Activated T-cell treated with anti-CD3 and anti-CD28 coated beads, Interleukin-2, amount 50 U/mL, for 4 hours (primary cell): ENCODE measurements at regions not wholly inside any gene's neighbourhood (a gene's known extent, or its start where the extent isn't known, plus 50 kb on each side); places are given as distances from the start of the nearest gene placed in this dataset.

Experiments used
- ATAC-seq, 2 donors: fragments of 200-7000 bp; cut with Tn5 transposase; one replicate each; pipeline ENCODE4 v1.10.0; 2021
- DNase-seq: peaks from one replicate; pipeline ENCODE4 v3.0.0-alpha.2; 2020
- H3K27me3 Mint-ChIP-seq: one replicate; pipeline ENCODE4 v1.8.0; 2021; ENCODE audit warnings: low read depth, mixed read lengths
- H3K36me3 Mint-ChIP-seq: one replicate; pipeline ENCODE4 v1.8.0; 2022; ENCODE audit warnings: mixed read lengths; ENCODE audit not compliant: insufficient read depth
- H3K4me1 Mint-ChIP-seq: one replicate; pipeline ENCODE4 v1.8.0; 2021; ENCODE audit warnings: low read depth, mixed read lengths
- H3K4me3 Mint-ChIP-seq: one replicate; pipeline ENCODE4 v1.8.0; 2021; ENCODE audit warnings: mild to moderate bottlenecking, moderate library complexity, mixed read lengths
- H3K9me3 Mint-ChIP-seq: one replicate; pipeline ENCODE4 v1.8.0; 2021; ENCODE audit warnings: mixed read lengths

DNA sequence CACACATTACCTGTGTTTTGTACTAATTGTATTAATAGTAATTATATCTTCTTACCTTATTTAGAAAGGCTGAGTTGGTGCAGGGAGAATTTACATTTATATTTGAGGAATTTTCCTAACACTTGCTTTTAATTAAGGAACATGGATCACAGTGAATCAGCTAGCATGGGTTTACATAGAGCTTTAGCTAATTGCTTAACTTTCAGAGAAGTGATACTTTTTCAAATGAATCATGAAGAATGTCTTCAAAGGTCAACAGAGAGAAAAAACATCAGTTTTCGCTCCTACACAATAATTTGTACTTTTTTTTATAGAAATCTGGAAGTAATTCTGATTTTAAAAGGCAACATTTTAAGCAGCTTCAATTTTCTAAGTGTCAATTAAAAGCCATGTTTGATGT is 195.0 kb upstream of the HEY2 start:
- no peak overlapping the region for H3K4me3 Mint-ChIP-seq
- H3K9me3 Mint-ChIP-seq, result no peaks in the 10 kb centered on the region
- DNase-seq (no peak), ATAC-seq (no peak)
- H3K27me3 Mint-ChIP-seq, result no peaks in the 10 kb centered on the region
- H3K4me1 Mint-ChIP-seq, result no peaks in the 10 kb centered on the region
- H3K36me3 Mint-ChIP-seq, result no peaks in the 10 kb centered on the region

DNA sequence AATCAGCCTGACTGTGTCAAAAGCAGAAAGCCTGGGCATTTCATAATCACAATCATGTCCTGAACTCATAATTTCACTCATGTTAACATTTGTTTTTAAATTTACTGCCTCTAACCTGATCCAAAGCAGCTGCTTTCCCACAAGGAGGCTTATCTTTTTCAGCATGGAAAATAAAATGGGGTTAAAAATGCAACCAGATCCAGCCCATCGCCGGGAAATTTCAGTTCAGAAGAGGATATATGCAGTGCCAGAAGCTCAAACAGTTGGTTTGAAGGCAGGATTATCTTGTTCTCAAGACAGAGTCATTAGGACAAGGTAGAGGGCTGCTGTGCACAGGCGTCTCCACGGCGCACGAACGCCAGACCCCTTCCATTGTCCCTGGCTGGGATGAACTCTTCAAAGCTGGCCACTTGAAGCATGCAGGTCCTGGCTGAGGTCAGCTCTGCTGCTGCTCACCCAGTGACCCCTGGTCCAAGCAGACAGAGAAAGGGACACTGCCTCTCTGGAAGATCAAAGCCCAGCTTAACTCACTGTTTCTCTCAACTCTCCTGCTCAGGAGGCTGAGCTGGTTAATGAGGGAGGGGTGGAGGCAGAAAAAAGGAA is 191.1 kb upstream of the HEY2 start:
- Mint-ChIP-seq H3K4me1 (no peaks in the 10 kb centered on the region), H3K27me3 (no peaks in the 10 kb centered on the region), H3K36me3 (no peaks in the 10 kb centered on the region), H3K4me3 (no peak overlapping the region), H3K9me3 (no peaks in the 10 kb centered on the region)
- ATAC-seq (no peak), DNase-seq (no peak)

DNA sequence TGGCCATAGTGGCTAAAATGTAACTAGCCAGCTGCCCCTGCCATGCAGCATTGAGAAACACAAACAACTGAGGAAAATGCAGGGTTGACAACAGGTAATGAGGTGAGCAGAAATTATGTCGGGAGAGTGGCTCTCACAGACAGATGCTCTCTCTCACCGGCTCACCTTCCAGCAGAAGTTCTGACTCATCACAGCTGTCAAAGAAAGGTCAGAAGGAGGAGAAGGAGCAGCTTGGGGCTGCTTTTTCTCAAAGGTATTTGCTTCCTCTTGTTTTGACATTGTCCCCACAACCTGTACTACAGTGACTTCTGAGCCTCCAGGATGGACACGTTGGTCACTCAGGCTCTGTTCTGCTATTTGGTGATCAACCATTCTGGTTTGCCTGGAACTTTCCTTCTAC is 190.5 kb upstream of the HEY2 start:
- no peak for ATAC-seq
- Mint-ChIP-seq H3K36me3 (no peaks in the 10 kb centered on the region), H3K4me1 (no peaks in the 10 kb centered on the region), H3K27me3 (no peaks in the 10 kb centered on the region), H3K9me3 (no peaks in the 10 kb centered on the region), H3K4me3 (no peak overlapping the region)
- no peak for DNase-seq

DNA sequence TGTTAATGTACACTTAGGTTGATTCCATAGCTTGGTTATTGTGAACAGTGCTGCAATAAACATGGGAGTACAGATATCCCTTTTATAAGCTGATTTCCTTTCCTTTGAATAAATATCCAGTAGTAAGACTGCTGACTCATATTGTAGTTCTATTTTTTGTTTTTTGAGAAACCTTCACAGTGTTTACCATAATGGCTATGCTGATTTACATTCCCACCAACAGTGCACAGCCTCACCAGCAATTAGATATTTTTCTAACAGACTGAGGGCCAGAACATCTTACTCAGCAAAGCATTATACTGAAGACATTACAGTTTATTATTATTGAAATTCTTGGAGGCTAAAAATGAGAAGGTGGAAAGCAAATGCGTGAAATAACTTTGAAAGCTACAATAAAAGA is 187.3 kb upstream of the HEY2 start:
- no peaks in the 10 kb centered on the region for H3K36me3 Mint-ChIP-seq
- DNase-seq (no peak), ATAC-seq (no peak)
- H3K4me3 Mint-ChIP-seq, result no peak overlapping the region
- H3K9me3 Mint-ChIP-seq, result no peaks in the 10 kb centered on the region
- peaks cover 9% of the 10 kb centered on the region for H3K27me3 Mint-ChIP-seq
- no peaks in the 10 kb centered on the region for H3K4me1 Mint-ChIP-seq

- Mint-ChIP-seq H3K4me1 (no peaks in the 10 kb centered on the region), H3K27me3 (peaks cover 12% of the 10 kb centered on the region)
Observed at GRCh38 chr6:125564941-125565340, 184.5 kb upstream of the HEY2 start.

GRCh38 chr6:125567407-125567806 is 182.0 kb upstream of the HEY2 start:
- no peaks in the 10 kb centered on the region for H3K9me3 Mint-ChIP-seq
- no peak for ATAC-seq
- H3K36me3 Mint-ChIP-seq, result no peaks in the 10 kb centered on the region
- no peaks in the 10 kb centered on the region for H3K4me1 Mint-ChIP-seq
- DNase-seq, result no peak
- peaks cover 13% of the 10 kb centered on the region for H3K27me3 Mint-ChIP-seq
- H3K4me3 Mint-ChIP-seq, result no peak overlapping the region

More at GRCh38 chr6:125564941-125565340, 184.5 kb upstream of the HEY2 start:
- Mint-ChIP-seq H3K4me3 (no peak overlapping the region), H3K9me3 (no peaks in the 10 kb centered on the region), H3K36me3 (no peaks in the 10 kb centered on the region)
- DNase-seq (no peak), ATAC-seq (no peak)

DNA sequence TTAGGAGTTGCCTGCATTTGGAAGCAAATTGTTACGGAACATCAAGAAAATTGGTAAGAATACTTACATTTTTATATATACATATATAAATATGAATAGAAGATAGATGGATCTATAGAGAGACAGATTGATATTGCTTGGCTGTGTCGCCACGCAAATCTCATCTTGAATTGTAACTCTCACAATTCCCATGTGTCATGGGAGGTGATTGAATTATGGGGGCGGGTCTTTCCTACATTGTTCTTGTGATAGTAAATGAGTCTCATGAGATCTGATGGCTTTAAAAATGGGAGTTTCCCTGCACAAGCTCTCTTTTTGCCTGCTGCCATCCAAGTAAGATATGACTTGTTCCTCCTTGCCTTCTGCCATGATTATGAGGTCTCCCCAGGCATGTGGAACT is 180.8 kb upstream of the HEY2 start:
- no peaks in the 10 kb centered on the region for H3K36me3 Mint-ChIP-seq
- H3K27me3 Mint-ChIP-seq, result peaks cover 13% of the 10 kb centered on the region
- H3K4me1 Mint-ChIP-seq, result no peaks in the 10 kb centered on the region
- DNase-seq, result no peak
- H3K9me3 Mint-ChIP-seq, result no peaks in the 10 kb centered on the region
- H3K4me3 Mint-ChIP-seq, result no peak overlapping the region
- ATAC-seq, result no peak

- ATAC-seq, result no peak
- Mint-ChIP-seq H3K4me1 (no peaks in the 10 kb centered on the region), H3K27me3 (peaks cover 10% of the 10 kb centered on the region), H3K36me3 (no peaks in the 10 kb centered on the region), H3K4me3 (no peak overlapping the region), H3K9me3 (no peaks in the 10 kb centered on the region)
- no peak for DNase-seq
Observed at GRCh38 chr6:125570526-125570925, 178.9 kb upstream of the HEY2 start.

DNA sequence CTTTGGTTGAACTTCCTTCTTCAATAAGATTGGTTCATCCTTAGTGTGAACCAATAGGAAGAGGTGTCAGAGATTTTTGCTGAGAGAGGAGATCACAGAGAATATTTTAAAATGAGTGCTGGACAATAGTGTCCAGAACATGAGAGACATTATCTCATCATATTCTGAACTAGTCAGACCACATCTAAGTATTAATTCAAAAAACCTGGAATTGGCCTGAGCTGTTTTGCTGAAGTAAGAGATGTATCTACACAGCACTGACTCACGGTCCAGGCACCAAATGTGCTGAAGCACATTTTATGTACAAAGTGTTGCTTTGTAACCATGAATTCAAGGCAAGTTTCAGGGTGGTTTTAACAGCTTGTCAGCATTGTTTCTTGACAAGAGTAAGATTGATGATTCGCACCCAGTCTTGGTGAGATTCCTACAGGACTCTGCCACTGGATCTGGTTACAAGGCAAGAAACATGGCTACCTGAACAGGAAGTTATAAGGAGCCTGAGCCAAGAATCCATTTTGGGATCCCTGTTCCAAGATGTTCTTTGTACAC is 178.2 kb upstream of the HEY2 start:
- no peak for ATAC-seq
- H3K4me1 Mint-ChIP-seq, result no peaks in the 10 kb centered on the region
- H3K27me3 Mint-ChIP-seq, result peaks cover 7% of the 10 kb centered on the region
- H3K4me3 Mint-ChIP-seq, result no peak overlapping the region
- no peak for DNase-seq
- H3K36me3 Mint-ChIP-seq, result no peaks in the 10 kb centered on the region
- H3K9me3 Mint-ChIP-seq, result no peaks in the 10 kb centered on the region

GRCh38 chr6:125574604-125575003 is 174.8 kb upstream of the HEY2 start:
- Mint-ChIP-seq H3K9me3 (no peaks in the 10 kb centered on the region), H3K27me3 (peaks cover 12% of the 10 kb centered on the region), H3K36me3 (no peaks in the 10 kb centered on the region), H3K4me3 (no peak overlapping the region), H3K4me1 (no peaks in the 10 kb centered on the region)
- ATAC-seq, result no peak
- DNase-seq, result no peak

GRCh38 chr6:125577124-125577662 is 172.2 kb upstream of the HEY2 start:
- H3K9me3 Mint-ChIP-seq, result no peaks in the 10 kb centered on the region
- ATAC-seq (no peak), DNase-seq (no peak)
- peaks cover 10% of the 10 kb centered on the region for H3K27me3 Mint-ChIP-seq
- H3K4me3 Mint-ChIP-seq, result no peak overlapping the region
- no peaks in the 10 kb centered on the region for H3K4me1 Mint-ChIP-seq
- H3K36me3 Mint-ChIP-seq, result no peaks in the 10 kb centered on the region

GRCh38 chr6:125584468-125584939 is 164.9 kb upstream of the HEY2 start:
- Mint-ChIP-seq H3K27me3 (peaks cover 15% of the 10 kb centered on the region), H3K9me3 (no peaks in the 10 kb centered on the region), H3K4me1 (no peaks in the 10 kb centered on the region), H3K36me3 (no peaks in the 10 kb centered on the region), H3K4me3 (no peak overlapping the region)
- no peak for ATAC-seq
- DNase-seq, result no peak

DNA sequence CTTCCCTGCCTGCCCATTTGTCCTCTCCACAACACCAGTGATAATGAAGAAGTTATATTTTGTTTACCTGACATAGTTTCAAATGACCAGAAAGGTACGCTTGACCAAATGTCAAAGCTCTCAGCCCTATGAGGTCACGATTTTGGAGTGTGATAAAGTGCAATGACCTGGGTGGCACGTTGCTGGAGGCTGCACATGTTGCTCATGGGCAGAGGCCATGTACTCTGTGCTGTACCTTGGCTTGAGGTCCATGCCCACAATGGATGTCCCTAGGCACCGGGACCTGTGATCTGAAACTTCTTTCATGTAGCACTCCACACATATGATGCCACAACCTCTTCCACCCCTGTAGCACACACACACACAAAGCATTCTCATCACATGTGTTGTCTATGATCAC is 164.0 kb upstream of the HEY2 start:
- no peak overlapping the region for H3K4me3 Mint-ChIP-seq
- peaks cover 15% of the 10 kb centered on the region for H3K27me3 Mint-ChIP-seq
- H3K36me3 Mint-ChIP-seq, result no peaks in the 10 kb centered on the region

DNA sequence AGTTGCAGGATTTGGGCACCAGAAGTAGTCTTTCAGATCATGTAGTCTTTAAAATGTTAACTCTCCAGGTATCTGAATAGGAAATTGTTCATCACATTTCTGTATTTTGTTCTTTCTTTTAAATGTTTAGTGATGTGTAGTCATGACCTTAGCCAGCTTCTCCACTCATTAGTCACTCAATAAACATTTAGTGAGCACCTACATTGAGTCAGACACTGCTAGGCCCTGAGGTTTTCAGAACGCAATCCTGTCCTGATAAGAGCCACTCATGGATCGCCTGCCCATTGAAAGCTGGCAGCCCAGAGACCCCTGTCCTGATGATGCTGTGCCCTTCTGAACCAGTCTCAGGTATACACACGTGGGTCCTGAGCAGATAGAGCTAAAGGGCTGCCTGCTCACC is 163.4 kb upstream of the HEY2 start:
- H3K4me3 Mint-ChIP-seq, result no peak overlapping the region
- H3K36me3 Mint-ChIP-seq, result no peaks in the 10 kb centered on the region
- no peaks in the 10 kb centered on the region for H3K4me1 Mint-ChIP-seq
- no peaks in the 10 kb centered on the region for H3K9me3 Mint-ChIP-seq
- DNase-seq, result no peak
- ATAC-seq, result no peak
- peaks cover 15% of the 10 kb centered on the region for H3K27me3 Mint-ChIP-seq

More for the DNA sequence above, 164.0 kb upstream of the HEY2 start:
- H3K4me1 Mint-ChIP-seq, result no peaks in the 10 kb centered on the region
- ATAC-seq (no peak), DNase-seq (no peak)
- H3K9me3 Mint-ChIP-seq, result no peaks in the 10 kb centered on the region

GRCh38 chr6:125586605-125587004 is 162.8 kb upstream of the HEY2 start:
- Mint-ChIP-seq H3K4me3 (no peak overlapping the region), H3K27me3 (peaks cover 15% of the 10 kb centered on the region), H3K36me3 (no peaks in the 10 kb centered on the region), H3K9me3 (no peaks in the 10 kb centered on the region), H3K4me1 (no peaks in the 10 kb centered on the region)
- ATAC-seq (no peak), DNase-seq (no peak)
